IPS-NIHi11 (cell line): ENCODE measurements at regions not wholly inside any gene's neighbourhood (a gene's known extent, or its start where the extent isn't known, plus 50 kb on each side); places are given as distances from the start of the nearest gene placed in this dataset.
"Not testable (repeated sequence)": the region's sequence is repeated elsewhere in the genome, so short reads cannot be mapped to it uniquely, and the experiment has no call there.

ENCODE experiments used
- DNase-seq: peaks from one replicate; pipeline ENCODE4 v3.0.0; 2012; ENCODE audit warnings: mixed read lengths, low spot score

- no peak for DNase-seq
Measured at GRCh38 chr5:30596495-30597064, 596.9 kb upstream of the CDH6 start.

- DNase-seq = no peak
Measured at GRCh38 chr5:30594331-30594730, 599.2 kb upstream of the CDH6 start.

GRCh38 chr5:30592833-30593232 is 600.7 kb upstream of the CDH6 start:
- DNase-seq = no peak

- DNase-seq = no peak
Measured at GRCh38 chr5:30581198-30581935, 612.1 kb upstream of the CDH6 start.

GRCh38 chr5:30574761-30575160 is 618.7 kb upstream of the CDH6 start:
- no peak for DNase-seq

- no peak for DNase-seq
Measured at GRCh38 chr5:30572279-30572678, 621.2 kb upstream of the CDH6 start.

GRCh38 chr5:30561771-30562170 is 631.7 kb upstream of the CDH6 start:
- no peak for DNase-seq

GRCh38 chr5:30551618-30552017 is 641.9 kb upstream of the CDH6 start:
- no peak for DNase-seq

- no peak for DNase-seq
Measured at GRCh38 chr5:30548580-30549305, 644.7 kb upstream of the CDH6 start.

GRCh38 chr5:30540150-30540549 is 653.3 kb upstream of the CDH6 start:
- DNase-seq = no peak

- DNase-seq = peak; percentile 11
Measured at GRCh38 chr5:30539004-30539634, 654.4 kb upstream of the CDH6 start.

GRCh38 chr5:30525353-30525752 is 668.1 kb upstream of the CDH6 start:
- no peak for DNase-seq

- DNase-seq = no peak
Measured at GRCh38 chr5:30524428-30524827, 669.1 kb upstream of the CDH6 start.

GRCh38 chr5:30523061-30523460 is 670.4 kb upstream of the CDH6 start:
- DNase-seq = no peak

- DNase-seq = no peak
Measured at GRCh38 chr5:30505014-30505886, 688.2 kb upstream of the CDH6 start.

GRCh38 chr5:30502277-30502676 is 691.2 kb upstream of the CDH6 start:
- DNase-seq = no peak

- no peak for DNase-seq
Measured at GRCh38 chr5:30501065-30501464, 692.4 kb upstream of the CDH6 start.

GRCh38 chr5:30500513-30500912 is 693.0 kb upstream of the CDH6 start:
- DNase-seq = no peak

- DNase-seq = no peak
Measured at GRCh38 chr5:30499402-30499801, 694.1 kb upstream of the CDH6 start.

- no peak for DNase-seq
Measured at GRCh38 chr5:30498972-30499371, 694.5 kb upstream of the CDH6 start.

GRCh38 chr5:30498509-30498908 is 695.0 kb upstream of the CDH6 start:
- DNase-seq = not testable (repeated sequence)

GRCh38 chr5:30494113-30494512 is 699.4 kb upstream of the CDH6 start:
- not testable (repeated sequence) for DNase-seq
